K562 (cell line): ENCODE measurements at regions not wholly inside any gene's neighbourhood (a gene's known extent, or its start where the extent isn't known, plus 50 kb on each side); places are given as distances from the start of the nearest gene placed in this dataset.

ENCODE experiments used
- ELF1 ChIP-seq: fragments of 200-800 bp; sonication (Bioruptor generic); IDR thresholded peaks from 2 replicates; pipeline ENCODE4 v1.6.1; 2016; ENCODE audit warnings: missing genetic modification characterization, missing compliant biosample characterization
- GABPB1 ChIP-seq: sonication (generic); formaldehyde crosslinking; IDR thresholded peaks from 2 replicates; pipeline ENCODE4 v1.8.0; 2022; ENCODE audit warnings: mild to moderate bottlenecking, missing genetic modification reagents
- TF ChIP-seq, protein P1 (sequence below): fragments of 200-600 bp; sonication (generic); IDR thresholded peaks from one replicate; pipeline ENCODE4 v1.6.1; 2012; ENCODE audit warnings: mild to moderate bottlenecking, low read depth, low read length, inconsistent platforms
- TF ChIP-seq, protein P2 (sequence below): fragments of 250-450 bp; sonication (Bioruptor Pico); IDR thresholded peaks from 2 replicates; pipeline ENCODE4 v1.4.0; 2020; ENCODE audit warnings: mild to moderate bottlenecking, moderate library complexity, borderline replicate concordance
- TF ChIP-seq, protein P3 (sequence below): fragments of 250-450 bp; sonication (Bioruptor Pico); IDR thresholded peaks from 2 replicates; pipeline ENCODE4 v1.4.0; 2020

DNA sequence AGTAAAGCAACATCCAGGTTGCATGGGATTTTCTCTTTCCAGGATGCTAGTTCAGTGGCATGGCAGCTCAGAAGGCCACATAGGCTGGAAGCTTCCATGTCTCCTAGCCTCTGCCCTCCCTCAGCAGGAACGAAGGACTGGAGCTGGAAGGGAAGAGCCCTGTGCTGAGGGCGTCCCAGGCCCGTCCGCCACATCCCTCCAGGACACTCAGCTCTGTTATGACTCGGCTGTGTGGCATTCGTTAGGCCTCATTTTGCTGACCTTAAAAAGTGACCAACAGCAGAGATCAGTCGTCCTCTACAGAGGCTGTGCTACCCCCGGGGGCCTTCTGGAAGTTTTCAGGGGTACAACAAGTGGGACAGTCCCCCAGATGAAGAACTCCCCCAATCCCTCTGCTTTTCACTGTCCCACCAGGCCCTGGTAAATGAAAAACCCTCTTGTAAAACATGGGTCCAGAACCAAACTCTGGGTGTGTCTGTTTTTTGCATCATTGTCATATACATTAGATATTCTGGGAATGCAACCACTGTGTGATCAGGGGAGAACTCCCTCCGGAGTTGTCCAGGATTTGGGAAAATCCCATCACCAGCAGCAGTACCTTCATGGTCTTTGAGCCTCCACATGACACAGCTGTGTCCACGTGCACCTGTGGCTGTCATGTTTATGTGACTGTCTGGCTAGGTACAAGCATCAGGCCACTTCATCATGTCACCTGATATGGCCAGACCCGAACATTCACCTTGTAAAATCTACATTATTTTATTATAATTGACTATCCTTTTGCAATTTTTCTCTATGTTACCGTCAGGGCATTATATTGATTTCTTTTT, 149.9 kb downstream of the OR4M2 start (continued):
- TF ChIP-seq, protein P1, sequence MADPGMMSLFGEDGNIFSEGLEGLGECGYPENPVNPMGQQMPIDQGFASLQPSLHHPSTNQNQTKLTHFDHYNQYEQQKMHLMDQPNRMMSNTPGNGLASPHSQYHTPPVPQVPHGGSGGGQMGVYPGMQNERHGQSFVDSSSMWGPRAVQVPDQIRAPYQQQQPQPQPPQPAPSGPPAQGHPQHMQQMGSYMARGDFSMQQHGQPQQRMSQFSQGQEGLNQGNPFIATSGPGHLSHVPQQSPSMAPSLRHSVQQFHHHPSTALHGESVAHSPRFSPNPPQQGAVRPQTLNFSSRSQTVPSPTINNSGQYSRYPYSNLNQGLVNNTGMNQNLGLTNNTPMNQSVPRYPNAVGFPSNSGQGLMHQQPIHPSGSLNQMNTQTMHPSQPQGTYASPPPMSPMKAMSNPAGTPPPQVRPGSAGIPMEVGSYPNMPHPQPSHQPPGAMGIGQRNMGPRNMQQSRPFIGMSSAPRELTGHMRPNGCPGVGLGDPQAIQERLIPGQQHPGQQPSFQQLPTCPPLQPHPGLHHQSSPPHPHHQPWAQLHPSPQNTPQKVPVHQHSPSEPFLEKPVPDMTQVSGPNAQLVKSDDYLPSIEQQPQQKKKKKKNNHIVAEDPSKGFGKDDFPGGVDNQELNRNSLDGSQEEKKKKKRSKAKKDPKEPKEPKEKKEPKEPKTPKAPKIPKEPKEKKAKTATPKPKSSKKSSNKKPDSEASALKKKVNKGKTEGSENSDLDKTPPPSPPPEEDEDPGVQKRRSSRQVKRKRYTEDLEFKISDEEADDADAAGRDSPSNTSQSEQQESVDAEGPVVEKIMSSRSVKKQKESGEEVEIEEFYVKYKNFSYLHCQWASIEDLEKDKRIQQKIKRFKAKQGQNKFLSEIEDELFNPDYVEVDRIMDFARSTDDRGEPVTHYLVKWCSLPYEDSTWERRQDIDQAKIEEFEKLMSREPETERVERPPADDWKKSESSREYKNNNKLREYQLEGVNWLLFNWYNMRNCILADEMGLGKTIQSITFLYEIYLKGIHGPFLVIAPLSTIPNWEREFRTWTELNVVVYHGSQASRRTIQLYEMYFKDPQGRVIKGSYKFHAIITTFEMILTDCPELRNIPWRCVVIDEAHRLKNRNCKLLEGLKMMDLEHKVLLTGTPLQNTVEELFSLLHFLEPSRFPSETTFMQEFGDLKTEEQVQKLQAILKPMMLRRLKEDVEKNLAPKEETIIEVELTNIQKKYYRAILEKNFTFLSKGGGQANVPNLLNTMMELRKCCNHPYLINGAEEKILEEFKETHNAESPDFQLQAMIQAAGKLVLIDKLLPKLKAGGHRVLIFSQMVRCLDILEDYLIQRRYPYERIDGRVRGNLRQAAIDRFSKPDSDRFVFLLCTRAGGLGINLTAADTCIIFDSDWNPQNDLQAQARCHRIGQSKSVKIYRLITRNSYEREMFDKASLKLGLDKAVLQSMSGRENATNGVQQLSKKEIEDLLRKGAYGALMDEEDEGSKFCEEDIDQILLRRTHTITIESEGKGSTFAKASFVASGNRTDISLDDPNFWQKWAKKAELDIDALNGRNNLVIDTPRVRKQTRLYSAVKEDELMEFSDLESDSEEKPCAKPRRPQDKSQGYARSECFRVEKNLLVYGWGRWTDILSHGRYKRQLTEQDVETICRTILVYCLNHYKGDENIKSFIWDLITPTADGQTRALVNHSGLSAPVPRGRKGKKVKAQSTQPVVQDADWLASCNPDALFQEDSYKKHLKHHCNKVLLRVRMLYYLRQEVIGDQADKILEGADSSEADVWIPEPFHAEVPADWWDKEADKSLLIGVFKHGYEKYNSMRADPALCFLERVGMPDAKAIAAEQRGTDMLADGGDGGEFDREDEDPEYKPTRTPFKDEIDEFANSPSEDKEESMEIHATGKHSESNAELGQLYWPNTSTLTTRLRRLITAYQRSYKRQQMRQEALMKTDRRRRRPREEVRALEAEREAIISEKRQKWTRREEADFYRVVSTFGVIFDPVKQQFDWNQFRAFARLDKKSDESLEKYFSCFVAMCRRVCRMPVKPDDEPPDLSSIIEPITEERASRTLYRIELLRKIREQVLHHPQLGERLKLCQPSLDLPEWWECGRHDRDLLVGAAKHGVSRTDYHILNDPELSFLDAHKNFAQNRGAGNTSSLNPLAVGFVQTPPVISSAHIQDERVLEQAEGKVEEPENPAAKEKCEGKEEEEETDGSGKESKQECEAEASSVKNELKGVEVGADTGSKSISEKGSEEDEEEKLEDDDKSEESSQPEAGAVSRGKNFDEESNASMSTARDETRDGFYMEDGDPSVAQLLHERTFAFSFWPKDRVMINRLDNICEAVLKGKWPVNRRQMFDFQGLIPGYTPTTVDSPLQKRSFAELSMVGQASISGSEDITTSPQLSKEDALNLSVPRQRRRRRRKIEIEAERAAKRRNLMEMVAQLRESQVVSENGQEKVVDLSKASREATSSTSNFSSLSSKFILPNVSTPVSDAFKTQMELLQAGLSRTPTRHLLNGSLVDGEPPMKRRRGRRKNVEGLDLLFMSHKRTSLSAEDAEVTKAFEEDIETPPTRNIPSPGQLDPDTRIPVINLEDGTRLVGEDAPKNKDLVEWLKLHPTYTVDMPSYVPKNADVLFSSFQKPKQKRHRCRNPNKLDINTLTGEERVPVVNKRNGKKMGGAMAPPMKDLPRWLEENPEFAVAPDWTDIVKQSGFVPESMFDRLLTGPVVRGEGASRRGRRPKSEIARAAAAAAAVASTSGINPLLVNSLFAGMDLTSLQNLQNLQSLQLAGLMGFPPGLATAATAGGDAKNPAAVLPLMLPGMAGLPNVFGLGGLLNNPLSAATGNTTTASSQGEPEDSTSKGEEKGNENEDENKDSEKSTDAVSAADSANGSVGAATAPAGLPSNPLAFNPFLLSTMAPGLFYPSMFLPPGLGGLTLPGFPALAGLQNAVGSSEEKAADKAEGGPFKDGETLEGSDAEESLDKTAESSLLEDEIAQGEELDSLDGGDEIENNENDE, result no peak
- TF ChIP-seq, protein P2, sequence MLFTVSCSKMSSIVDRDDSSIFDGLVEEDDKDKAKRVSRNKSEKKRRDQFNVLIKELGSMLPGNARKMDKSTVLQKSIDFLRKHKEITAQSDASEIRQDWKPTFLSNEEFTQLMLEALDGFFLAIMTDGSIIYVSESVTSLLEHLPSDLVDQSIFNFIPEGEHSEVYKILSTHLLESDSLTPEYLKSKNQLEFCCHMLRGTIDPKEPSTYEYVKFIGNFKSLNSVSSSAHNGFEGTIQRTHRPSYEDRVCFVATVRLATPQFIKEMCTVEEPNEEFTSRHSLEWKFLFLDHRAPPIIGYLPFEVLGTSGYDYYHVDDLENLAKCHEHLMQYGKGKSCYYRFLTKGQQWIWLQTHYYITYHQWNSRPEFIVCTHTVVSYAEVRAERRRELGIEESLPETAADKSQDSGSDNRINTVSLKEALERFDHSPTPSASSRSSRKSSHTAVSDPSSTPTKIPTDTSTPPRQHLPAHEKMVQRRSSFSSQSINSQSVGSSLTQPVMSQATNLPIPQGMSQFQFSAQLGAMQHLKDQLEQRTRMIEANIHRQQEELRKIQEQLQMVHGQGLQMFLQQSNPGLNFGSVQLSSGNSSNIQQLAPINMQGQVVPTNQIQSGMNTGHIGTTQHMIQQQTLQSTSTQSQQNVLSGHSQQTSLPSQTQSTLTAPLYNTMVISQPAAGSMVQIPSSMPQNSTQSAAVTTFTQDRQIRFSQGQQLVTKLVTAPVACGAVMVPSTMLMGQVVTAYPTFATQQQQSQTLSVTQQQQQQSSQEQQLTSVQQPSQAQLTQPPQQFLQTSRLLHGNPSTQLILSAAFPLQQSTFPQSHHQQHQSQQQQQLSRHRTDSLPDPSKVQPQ, result no peak
- TF ChIP-seq GABPB1 (CRISPR knock-in tag) (no peak), ELF1 (no peak)
- TF ChIP-seq, protein P3, sequence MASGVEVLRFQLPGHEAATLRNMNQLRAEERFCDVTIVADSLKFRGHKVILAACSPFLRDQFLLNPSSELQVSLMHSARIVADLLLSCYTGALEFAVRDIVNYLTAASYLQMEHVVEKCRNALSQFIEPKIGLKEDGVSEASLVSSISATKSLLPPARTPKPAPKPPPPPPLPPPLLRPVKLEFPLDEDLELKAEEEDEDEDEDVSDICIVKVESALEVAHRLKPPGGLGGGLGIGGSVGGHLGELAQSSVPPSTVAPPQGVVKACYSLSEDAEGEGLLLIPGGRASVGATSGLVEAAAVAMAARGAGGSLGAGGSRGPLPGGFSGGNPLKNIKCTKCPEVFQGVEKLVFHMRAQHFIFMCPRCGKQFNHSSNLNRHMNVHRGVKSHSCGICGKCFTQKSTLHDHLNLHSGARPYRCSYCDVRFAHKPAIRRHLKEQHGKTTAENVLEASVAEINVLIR (CRISPR knock-in tag), result no peak
- TF ChIP-seq, all 486 proteins: peak for 0
